Activated CD4-positive, alpha-beta T cell treated with anti-CD3 and anti-CD28 coated beads, Interleukin-2, amount 50 U/mL, for 16 hours (primary cell): ENCODE measurements at regions not wholly inside any gene's neighbourhood (a gene's known extent, or its start where the extent isn't known, plus 50 kb on each side); places are given as distances from the start of the nearest gene placed in this dataset.
"Not testable (repeated sequence)": the region's sequence is repeated elsewhere in the genome, so short reads cannot be mapped to it uniquely, and the experiment has no call there.

Experiments used
- DNase-seq: peaks from one replicate; pipeline ENCODE4 v3.0.0-alpha.2; 2020

DNA sequence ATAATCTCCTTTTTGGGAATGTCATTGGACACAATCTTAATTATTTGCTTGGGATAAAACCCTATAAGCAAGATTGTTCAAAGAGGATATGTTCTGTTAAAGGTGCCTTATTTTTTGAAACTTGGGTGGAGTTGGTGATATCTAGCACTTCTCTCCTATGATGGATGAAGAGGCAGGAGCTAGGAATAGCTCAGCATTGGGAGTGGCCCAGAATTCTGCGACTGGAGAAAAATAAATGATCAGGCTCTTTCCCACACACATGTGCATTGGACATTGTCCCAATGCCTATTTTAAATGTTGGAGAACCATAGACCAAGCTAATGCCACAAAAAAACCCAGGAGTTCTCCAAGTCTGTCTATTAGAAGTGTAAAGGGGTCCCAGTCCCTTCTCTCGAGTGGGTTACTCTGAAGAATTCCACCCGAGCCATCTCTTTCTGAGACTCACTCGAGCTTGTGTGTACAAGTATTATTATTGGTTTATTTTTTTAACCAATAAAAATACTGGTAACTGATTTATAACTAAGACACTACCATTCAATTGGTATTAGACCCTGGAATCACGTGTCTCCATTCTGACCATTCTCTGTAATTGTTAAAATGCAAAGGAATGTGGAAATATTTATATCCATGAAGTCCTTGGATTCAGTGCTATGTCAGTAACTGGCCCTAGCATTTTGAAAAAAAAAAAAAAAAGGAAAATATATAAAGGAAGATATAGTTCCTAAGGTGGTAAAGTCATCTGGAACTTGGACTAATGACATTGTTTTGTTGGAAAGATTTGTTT is 437.5 kb upstream of the TMEM132C start:
- DNase-seq: no peak

DNA sequence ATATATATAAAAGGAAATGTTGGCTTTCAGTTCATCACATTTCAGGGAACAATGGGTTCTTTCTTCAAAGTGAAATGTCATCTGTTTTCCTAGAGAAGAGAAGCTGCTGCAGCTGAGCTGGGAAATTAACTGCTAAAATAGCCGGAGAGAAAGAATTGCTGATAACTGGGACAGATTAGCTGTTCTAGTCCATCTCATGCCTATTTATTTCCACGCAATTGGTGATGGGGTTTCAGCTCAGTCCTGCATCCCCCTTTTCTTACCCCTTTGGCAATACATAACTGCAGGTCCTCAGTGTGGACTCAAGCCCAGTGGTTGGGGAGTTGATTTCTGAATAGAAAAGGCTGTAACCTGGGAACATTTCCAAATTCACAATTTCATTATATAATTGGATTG is 436.9 kb upstream of the TMEM132C start:
- no peak for DNase-seq

DNA sequence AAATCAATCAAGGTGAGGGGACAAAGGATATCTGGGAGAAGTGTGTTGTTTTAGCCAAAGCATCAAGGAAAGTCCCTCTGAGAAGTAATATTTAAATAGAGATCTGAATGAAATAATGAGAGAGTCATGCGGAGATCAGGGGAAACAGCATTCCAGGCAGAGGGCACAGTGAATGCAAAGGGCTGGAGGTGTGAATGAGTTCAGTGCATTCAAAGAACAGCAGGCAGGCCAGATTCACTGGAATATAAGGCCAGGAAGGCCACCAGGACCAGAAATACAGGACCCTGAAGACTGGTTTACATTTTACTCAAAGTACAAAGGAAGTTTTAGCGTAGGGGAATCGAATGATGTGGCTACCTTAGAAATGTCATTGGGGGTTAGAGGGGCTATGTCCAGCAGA is 436.2 kb upstream of the TMEM132C start:
- DNase-seq: no peak

DNA sequence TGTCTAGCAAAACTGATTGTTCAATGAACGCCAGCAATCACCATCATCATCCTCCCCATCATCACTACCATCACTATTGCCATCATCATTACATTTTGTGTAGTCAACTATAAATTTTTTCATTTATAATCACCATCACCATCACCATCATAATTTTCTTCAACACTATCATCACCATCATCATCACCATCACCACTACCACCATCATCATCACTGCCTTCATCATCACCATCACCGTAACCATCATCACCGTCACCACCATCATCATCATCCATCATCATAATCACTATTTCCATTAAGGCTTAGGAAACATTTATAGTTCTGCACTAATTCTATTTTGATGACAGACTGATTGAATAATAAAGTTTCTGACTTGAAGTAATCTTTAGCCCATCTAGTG is 434.8 kb upstream of the TMEM132C start:
- DNase-seq: no peak

DNA sequence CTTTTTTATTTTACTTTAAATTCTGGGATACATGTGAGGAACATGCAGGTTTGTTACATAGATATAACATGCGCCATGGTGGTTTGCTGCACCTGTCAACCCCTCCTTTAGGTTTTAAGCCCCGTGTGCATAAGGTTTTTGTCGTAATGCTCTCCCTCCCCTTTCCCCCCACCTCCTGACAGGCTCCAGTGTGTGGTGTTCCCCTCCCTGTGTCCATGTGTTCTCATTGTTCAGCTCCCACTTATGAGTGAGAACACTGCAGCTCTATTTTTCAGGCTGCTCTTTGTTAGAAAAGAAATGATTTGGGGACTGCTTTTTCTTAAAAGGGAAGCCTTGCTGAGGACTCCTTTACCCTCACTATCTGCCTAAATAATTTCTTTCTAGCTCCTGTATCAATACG is 430.2 kb upstream of the TMEM132C start:
- not testable (repeated sequence) for DNase-seq

DNA sequence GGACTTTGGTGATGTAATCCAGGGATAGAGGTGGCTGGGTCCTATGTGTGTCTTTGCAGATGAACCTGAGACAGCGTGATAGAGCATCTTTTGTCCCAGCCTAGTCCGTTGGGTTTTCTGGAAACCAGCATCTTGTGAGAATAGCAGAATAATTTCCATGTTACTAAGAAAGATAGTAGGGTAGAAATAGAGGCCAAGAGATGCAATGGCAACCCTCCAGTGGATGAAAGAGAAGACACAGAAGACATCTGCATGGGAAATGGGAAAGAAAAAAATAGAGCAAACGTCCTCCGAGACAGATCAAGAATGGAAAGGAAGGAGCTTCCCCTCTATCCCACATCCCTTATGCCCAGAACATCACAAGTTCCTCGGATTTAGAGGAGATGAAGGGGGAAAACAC is 409.3 kb upstream of the TMEM132C start:
- no peak for DNase-seq

DNA sequence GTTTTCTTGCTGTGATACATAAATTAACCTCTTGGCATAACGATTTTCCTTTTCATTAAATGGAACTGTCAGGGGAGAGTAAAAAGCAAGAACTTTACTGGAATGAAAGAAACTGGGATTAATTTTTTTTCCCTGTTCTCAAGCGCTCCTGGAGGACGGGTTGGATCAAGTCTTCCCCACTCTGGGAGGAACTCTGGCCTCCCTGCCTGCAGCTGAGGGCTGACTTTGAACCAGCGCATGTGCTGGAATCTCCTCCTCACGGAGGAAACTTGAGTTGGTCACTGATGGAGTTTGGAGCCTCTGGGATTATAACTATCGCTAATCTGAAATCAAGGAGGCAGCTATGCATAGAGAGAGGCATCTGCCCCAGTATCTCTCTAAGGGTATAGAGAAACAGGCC is 406.4 kb upstream of the TMEM132C start:
- DNase-seq: no peak

DNA sequence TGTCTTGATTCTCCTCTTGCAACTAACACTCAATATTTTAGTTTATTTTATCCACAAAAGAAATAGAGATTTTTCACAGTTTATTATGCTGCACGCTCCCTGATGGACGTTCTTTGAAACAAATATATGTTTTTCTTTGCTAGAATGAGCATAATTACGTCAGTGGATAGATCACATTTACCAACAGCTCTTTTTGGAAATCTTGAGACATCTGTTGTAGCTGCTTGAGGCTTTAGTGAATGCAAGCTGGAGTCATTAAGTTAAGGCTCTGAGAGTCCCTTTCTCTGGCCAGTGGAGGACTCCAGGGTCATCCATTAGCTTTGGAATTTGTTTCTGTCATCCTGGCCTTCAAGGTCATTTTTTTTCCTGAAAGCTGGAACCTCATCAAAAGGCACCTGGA is 405.6 kb upstream of the TMEM132C start:
- no peak for DNase-seq

DNA sequence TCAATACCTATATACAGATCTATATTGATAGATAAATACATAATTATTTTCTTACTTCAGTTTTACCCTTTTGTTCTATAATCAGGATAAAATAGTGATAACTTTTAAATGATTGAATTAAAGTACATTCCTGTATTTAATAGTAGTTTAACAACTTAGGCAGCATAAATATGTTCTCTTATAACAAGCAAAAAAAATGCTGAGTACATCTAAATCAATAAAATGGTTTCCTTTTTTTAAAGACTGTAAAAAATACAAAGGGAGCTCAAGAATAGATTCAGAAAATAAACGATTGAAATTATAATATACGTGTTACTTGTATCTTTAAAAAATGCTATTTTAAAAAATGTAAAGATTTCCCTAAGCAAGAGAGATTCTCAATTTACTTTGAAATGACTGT is 393.7 kb upstream of the TMEM132C start:
- DNase-seq: no peak

DNA sequence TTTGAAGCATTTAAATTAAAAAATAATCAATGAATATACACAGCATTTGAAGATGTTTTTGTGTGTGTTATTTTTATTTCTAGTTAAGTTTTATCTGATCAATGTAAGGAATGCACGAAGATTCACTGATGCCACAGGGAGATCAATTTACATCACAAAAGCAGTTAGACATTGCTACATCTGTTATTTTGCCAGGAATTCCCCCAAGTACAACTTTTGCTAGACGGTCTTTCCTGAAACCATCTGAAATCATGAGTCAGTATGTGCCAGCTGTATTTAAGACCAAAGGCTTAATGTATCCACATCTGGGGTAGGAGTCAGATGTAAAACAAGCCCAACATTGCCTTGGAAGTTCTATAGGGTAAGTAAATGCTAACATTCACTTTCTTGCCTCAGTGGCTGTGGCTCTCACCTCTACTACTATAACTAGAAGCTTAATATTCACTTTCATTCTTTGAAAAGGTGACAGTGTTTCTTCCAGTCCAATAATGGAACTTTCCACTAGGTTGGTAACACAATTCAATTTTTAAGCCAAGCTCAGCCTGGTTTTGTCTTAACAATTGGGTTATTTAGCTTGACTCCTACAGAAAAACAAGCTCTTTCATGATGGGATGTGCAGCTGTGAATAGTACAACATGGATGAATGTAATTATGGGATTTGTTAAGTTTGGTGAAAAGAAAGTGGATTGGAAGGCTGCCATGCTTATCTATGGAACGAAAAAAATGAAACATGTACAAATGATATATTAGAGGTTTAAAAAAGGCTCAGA is 385.4 kb upstream of the TMEM132C start:
- no peak for DNase-seq

DNA sequence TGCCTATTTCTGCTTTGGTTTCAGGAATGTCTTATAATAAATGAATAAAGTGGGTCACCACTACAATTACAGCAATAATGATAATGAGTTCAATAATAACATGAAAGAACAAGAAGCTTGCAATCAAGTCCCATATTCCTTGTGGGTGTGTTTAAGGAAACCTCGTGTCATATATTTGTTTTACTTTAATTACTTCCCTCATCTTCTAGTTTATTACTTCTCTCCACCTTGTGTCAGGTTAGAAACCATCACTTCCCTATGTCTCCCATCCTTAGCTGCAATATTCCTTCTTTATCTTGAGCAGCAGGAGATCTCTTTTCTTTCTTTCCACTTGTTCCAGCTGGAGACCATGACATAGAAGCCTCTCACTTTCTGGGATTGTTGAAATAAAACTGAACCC is 384.0 kb upstream of the TMEM132C start:
- no peak for DNase-seq

DNA sequence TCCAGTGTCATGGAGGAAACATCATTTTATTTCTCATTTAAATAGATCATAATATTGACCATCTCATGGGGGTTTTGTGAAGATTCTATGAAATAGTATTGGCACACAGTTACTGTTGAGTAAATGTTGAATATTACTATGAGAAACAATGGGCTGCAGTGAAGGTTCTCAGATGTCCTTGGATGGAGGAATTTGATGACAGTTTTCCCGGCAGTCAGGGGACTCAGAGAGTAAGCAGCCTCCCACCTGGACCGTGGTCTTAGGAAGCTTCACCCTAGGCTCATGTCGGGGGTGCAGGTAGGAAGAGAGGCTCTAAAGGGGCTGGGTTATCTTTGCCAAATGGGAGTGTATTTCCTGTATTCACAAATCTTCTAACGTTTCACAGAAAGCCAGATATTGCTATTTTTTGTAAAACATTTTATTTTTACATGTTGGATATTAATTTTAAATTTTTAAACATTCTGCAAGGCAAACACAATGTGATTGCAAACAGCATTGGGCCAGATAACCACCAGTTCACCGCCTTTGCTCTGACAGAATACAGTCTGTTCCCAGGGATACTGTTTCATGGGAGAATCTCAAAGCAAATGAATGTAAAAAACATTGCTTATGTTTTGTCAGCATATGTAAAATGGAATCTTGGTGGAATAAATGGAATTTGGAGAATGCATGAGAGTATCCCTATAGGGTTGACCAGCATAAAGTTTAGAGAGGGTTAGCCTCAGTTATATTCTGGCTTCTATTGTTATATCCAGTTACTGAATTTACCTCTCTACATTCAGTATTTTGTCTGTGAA is 380.8 kb upstream of the TMEM132C start:
- no peak for DNase-seq

DNA sequence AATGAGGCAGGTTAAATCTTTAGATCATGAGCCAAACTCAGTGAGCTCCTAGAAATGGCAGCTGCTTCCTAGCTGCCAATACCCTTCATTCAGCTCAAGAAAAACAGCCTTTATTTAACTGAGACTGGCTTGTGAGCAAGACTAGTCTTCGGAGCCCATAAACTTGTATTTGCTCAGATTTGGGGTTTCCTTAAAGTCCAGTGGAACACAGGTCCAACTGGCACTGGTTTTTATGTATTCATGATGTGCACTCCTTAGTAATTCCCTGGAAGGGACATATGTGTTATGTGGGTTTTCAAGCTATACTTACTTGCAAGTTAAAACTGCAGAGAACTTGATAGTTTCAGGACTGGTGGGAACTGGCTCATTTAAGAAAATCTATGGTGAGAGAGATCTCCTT is 380.1 kb upstream of the TMEM132C start:
- no peak for DNase-seq

DNA sequence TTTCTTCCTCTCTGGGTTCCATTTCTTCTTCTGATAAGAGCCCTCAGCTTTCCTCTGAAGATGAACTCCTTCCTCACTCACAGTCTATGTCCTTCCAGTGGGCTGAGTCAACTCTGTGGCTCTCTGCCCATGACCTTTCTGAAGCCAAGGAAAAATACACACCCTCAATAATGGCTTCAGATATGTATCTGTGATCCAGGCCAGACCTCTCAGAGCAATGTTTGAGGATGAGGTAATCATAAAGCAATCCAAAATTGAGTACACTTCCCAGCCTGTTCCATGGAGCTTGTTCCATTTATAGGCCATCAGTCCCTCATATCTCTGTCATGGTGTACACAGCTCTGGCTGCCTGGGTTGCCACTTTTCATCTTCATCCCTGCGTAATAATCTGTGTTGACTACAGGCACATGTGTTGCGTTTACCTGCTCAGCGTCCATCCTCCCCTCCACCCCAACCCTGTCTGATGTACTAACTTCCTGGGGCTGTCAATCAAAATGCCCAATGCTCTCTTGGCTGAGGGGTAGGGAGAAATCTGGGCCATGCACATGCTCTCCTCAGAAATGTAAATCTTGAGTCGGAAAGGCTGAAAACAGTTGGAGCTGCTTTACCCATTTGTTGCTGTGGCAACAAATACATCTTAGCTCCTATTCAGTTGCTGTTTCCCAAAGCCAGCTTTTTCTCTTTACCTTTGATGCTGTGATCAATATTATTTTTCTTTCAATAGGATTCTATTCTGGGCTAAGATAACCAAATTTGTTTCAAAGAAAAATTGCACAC is 377.8 kb upstream of the TMEM132C start:
- no peak for DNase-seq

DNA sequence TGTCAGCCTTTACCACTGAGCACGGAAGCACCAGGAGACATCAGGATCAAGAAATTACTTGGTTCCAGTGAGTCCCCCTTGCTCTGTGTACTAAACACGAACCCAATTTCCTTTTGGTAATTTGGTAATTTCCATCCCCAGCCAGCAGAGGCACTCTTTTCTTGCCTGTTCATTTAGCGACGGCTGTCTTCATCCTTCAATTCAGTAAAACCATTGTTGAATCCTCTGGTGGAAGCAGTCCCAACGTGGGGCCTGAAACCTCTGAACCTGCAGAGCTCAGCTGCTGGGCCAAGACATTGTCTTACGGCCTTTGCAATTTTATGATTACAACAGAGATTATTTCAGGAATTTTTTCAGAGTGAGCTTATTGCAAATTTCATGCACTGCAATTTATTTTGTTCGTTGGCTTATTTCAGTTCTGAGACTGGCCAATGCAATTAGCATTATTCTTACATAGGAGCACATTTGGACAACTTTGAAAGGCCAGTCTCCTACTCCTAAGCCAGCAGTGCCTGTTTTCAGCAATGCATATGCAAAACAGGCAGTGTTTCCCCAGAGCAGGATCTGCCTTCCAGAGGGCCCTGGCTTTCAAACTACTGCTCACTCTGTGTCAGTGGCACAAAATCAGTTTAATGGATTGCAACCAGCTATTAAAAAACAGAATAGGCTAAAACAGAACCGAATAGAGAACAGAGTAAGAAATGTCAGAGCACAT is 372.9 kb upstream of the TMEM132C start:
- DNase-seq: no peak

DNA sequence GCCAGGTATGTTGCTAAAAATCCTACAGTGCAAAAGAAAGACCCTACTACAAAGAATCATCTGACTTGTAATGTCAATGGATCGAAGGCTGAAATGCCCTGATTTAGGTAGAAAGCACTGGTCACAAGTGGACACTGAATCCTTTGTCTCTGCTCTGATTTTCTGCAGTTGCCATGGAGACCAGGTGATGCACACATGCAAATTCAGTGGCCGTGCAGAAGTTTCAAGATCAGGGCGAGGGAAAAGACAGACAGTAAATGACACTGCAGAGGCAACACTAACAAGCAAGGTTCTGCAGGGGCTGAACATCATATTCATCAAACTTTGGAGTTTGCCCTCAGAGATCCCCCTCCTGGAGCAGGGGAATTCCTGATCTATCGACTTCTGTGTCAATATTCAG is 370.3 kb upstream of the TMEM132C start:
- DNase-seq: no peak

DNA sequence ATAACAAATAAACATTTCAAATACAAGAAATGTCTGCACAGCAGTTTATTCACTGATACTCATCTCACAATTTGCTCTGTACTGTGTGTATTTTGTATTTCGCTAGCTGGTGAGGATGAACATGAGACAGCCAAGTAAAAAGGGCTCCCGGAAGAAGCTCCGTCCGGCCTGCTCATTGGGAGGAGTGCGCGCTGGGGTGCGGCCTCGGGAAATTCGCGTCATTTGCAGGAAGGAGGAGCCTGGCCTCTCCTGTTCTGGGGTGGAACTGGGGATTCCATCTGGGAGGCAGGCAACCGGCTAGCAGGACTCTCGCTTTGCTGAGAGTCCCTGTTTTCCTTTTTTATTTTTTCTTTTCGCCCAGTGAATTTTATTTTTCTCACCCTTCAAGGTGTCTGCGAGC is 368.4 kb upstream of the TMEM132C start:
- no peak for DNase-seq

DNA sequence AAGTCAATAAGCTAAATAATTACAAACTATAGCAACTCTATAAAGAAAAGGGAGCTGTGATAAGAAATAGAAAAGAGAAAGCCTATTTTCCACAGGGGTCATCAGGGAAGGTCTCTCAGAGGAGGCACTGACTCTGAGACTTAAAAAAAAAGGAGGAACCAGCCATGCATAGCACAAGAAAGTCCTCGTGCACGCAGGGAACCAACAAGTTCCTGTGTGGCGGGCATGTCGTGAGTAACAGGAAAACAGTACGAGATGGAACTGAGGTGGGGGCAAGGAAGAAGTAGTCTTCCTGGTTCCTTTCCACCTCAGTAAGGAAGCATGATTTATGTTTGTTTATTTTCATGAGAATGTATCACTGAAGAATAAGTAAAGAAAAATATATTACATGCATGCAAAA is 367.0 kb upstream of the TMEM132C start:
- DNase-seq: no peak

DNA sequence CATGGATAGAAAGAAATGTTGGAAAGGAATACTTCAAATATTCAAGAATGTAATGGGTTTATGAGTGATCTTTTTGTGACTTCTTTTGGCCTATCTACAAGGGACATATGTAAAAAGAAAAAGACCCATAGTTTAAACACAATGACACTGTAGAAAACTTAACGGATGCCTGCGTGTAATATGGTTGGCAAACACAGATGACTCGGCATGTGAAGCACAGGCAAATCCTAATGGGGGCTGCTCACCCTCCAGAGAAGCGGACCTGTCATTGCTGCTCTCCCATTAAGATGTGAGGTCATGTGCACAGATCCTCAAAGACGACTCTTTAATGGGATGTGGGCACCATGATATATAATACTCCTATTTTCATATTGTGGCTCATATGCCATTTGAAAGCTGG is 366.6 kb upstream of the TMEM132C start:
- DNase-seq: no peak

DNA sequence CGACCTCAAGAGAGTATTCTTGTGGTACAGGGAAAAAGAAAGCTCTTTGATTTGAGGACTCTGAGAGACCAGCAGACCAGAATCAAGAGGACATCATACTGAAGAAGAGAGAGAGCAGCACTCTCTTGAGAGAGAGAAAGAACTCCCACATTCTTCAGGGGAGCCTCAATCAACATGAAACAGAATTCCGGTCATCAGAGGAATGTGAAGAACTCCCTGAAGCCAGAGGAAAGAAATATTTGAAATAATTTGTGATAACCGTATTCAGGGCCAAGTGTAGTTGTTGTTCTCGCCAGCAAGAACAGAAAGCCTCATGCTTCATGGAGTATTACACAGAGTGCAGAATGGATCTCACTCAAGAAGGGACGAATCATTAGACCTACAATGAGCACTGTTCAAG is 363.8 kb upstream of the TMEM132C start:
- DNase-seq: no peak

DNA sequence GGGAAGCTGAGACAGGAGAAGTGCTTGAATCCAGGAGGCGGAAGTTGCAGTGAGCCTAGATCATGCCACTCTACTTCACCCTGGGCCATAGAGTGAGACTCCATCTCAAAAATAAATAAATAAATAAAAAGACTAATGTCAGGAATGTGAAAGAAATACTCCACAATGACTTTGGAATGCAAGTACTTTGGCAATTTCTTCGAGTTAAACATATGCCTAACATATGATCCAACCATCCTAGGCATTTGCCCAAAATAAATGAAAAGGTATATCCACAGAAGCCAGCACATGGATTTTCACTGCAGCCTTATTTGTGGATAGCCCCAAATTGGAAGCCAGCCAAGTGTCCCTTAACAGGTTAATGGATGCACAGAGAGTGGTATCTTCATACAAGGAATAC is 357.9 kb upstream of the TMEM132C start:
- no peak for DNase-seq

DNA sequence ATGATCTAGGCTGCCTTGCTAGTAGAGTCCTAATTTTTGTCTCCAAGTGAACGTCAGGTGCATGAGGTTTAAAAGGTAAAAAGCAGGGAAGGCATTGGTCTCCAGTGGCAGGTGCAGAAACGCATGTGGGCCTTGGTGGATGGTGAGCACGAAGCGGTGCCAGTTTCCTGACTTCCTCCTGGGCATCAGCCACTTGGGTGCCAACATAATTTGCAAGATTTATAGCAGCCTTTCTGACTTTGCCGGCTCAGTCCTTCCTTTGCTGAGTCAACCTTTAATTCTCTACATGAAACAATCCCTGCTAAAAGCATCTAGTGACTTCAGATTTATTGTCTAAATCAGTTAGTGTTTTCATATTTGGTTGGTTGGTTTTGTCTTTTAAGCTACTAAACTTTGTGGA is 355.7 kb upstream of the TMEM132C start:
- DNase-seq: no peak
